ENCODE measurements at regions not wholly inside any gene's neighbourhood (a gene's known extent, or its start where the extent isn't known, plus 50 kb on each side); places are given as distances from the start of the nearest gene placed in this dataset.

- intact Hi-C loops (cut with micrococcal nuclease; ENCODE audit: unreplicated experiment) = loop anchor here (5.0 kb wide), 1 partner anchor 976 kb away; no protein-coding TSS in a partner anchor
Measured at GRCh38 chr9:14403081-14403480, 89.1 kb upstream of the NFIB start.

GRCh38 chr9:14402583-14402982 lies 88.6 kb upstream of the NFIB start:
- Histone ChIP-seq H3K27ac (ENCODE audit: low read depth, low read length, poor library complexity, severe bottlenecking) (no peak overlapping the region), H3K36me3 (ENCODE audit: insufficient read depth, low read length, poor library complexity, severe bottlenecking) (no peaks in the 10 kb centered on the region), H3K4me1 (ENCODE audit: insufficient read depth, low read length, poor library complexity, severe bottlenecking) (peaks cover 5% of the 10 kb centered on the region), H3K4me3 (ENCODE audit: low read depth, low read length, poor library complexity, severe bottlenecking) (no peak overlapping the region), H3K9me3 (ENCODE audit: low read depth, low read length, poor library complexity, severe bottlenecking) (no peaks in the 10 kb centered on the region), H3K27me3 (replicated peaks; ENCODE audit: insufficient read depth, low read depth, low read length, poor library complexity) (no peaks in the 10 kb centered on the region)
- intact Hi-C loops (cut with micrococcal nuclease; ENCODE audit: unreplicated experiment) = loop anchor here (5.0 kb wide), 1 partner anchor 975 kb away; no protein-coding TSS in a partner anchor
- ChIA-PET CTCF (no interaction called here), POLR2A (ENCODE audit: low non-redundant PET) (no interaction called here)
- DNase-seq (ENCODE audit: low spot score) = no peak
- TF ChIP-seq CTCF (conservative IDR thresholded peaks at IDR 0.05; ENCODE audit: low read depth, low read length) (no peak), EZH2 (IDR thresholded peaks at IDR 0.05; ENCODE audit: borderline replicate concordance, low read depth, low read length, poor library complexity, severe bottlenecking) (no peak)
- BruUV-seq (replicated peaks) = no TSS peak

More at GRCh38 chr9:14403081-14403480, 89.1 kb upstream of the NFIB start:
- H3K9me3 ChIP-seq (ENCODE audit: low read depth, low read length, poor library complexity, severe bottlenecking) = no peaks in the 10 kb centered on the region
- CTCF ChIA-PET = no interaction called here
- peaks cover 5% of the 10 kb centered on the region for H3K4me1 ChIP-seq (ENCODE audit: insufficient read depth, low read length, poor library complexity, severe bottlenecking)
- TF ChIP-seq EZH2 (IDR thresholded peaks at IDR 0.05; ENCODE audit: borderline replicate concordance, low read depth, low read length, poor library complexity, severe bottlenecking) (no peak), CTCF (conservative IDR thresholded peaks at IDR 0.05; ENCODE audit: low read depth, low read length) (no peak)
- POLR2A ChIA-PET (ENCODE audit: low non-redundant PET) = no interaction called here
- no peak overlapping the region for H3K4me3 ChIP-seq (ENCODE audit: low read depth, low read length, poor library complexity, severe bottlenecking)
- no peak overlapping the region for H3K27ac ChIP-seq (ENCODE audit: low read depth, low read length, poor library complexity, severe bottlenecking)
- no peaks in the 10 kb centered on the region for H3K27me3 ChIP-seq (replicated peaks; ENCODE audit: insufficient read depth, low read depth, low read length, poor library complexity)
- BruUV-seq (replicated peaks) = no TSS peak
- DNase-seq (ENCODE audit: low spot score) = no peak
- no peaks in the 10 kb centered on the region for H3K36me3 ChIP-seq (ENCODE audit: insufficient read depth, low read length, poor library complexity, severe bottlenecking)

- H3K4me1 ChIP-seq (ENCODE audit: insufficient read depth, low read length, poor library complexity, severe bottlenecking) = peaks cover 5% of the 10 kb centered on the region
- BruUV-seq (replicated peaks) = no TSS peak
- H3K9me3 ChIP-seq (ENCODE audit: low read depth, low read length, poor library complexity, severe bottlenecking) = no peaks in the 10 kb centered on the region
- intact Hi-C loops (cut with micrococcal nuclease; ENCODE audit: unreplicated experiment) = loop anchor here (5.0 kb wide), 1 partner anchor 975 kb away; no protein-coding TSS in a partner anchor
- H3K27ac ChIP-seq (ENCODE audit: low read depth, low read length, poor library complexity, severe bottlenecking) = no peak overlapping the region
- ChIA-PET CTCF (interaction anchor here (0.6 kb wide), 1 partner anchor 265 kb away, joined by 4 read pairs; no protein-coding TSS in a partner anchor), POLR2A (ENCODE audit: low non-redundant PET) (no interaction called here)
- H3K4me3 ChIP-seq (ENCODE audit: low read depth, low read length, poor library complexity, severe bottlenecking) = no peak overlapping the region
- H3K36me3 ChIP-seq (ENCODE audit: insufficient read depth, low read length, poor library complexity, severe bottlenecking) = no peaks in the 10 kb centered on the region
- DNase-seq (ENCODE audit: low spot score) = no peak
- H3K27me3 ChIP-seq (replicated peaks; ENCODE audit: insufficient read depth, low read depth, low read length, poor library complexity) = no peaks in the 10 kb centered on the region
- TF ChIP-seq CTCF (conservative IDR thresholded peaks at IDR 0.05; ENCODE audit: low read depth, low read length) (no peak), EZH2 (IDR thresholded peaks at IDR 0.05; ENCODE audit: borderline replicate concordance, low read depth, low read length, poor library complexity, severe bottlenecking) (no peak)
Measured at GRCh38 chr9:14401911-14402310, 88.0 kb upstream of the NFIB start.
